ENCODE measurements at regions not wholly inside any gene's neighbourhood (a gene's known extent, or its start where the extent isn't known, plus 50 kb on each side); places are given as distances from the start of the nearest gene placed in this dataset.

- TF ChIP-seq CTCF (IDR thresholded peaks at IDR 0.05), result no peak
- TF ChIP-seq POLR2A (IDR thresholded peaks at IDR 0.05), result no peak
Observed at GRCh38 chr13:68030152-68030809, 800.1 kb upstream of the PCDH9 start.

Measured in sigmoid colon (tissue), 3 donors.